ENCODE measurements at regions not wholly inside any gene's neighbourhood (a gene's known extent, or its start where the extent isn't known, plus 50 kb on each side); places are given as distances from the start of the nearest gene placed in this dataset.
A peak's percentile ranks its signal among the peaks of the same experiment; 100 is the strongest.

DNA sequence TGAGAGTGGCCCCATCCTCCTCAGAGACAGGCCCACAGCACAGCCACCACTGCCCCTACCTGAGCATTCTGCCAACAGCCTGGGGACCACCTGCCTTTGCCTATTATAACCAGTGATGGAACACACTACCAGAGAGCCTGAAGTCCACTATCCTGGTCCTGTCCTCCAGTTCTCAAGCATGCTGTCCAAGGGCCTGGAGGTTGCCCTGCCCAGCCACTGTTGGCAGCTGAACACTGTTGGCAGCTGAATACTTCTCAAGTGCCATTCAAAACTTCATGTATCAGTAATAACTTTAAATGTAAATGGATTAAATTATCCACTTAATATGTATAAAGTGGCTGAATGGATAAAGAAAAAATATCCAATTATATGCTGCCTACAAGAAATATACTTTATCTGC lies 194.3 kb upstream of the JADE1 start:
- Histone ChIP-seq H3K27ac (no peak overlapping the region), H3K4me3 (no peak overlapping the region)

DNA sequence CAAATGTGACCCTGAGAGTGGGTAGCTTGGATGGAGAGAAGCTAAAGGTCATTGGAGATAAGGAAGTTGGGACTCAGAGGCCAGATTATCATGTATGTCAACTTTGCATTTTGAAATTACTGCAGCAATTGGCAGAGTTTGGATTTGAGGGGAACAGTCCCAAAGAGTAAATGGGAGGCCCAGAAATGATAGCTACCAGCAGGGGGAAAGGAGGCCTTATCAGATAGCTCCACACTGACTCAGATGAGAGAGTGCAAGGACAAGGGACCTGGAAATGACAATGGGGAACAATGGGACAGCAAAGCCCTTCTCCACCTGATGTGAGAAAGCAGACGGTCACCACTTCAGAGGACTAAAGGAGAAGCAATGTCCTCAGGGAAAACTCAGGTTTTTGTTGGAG lies 201.5 kb upstream of the JADE1 start:
- no peak overlapping the region for H3K4me3 ChIP-seq
- H3K27ac ChIP-seq, result no peak overlapping the region

DNA sequence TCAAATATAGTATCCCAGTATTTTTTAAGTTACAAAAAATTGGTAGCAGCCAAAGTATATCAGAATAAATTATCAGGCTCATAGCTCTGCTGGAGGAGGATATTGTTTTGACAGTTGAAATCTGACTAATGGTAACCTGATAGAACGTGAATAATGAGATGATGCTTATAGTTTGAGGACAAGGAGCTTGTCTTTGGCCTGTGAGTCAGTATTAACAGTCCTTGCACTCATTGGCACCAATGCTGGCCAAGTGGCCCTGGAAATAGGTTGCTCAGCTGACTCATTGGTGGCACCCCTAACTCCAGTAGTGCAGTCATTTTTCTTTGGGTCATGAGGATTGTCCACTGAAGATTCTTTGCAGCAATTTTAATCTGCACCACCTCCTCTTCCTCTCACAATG lies 203.3 kb upstream of the JADE1 start:
- Histone ChIP-seq H3K4me3 (no peak overlapping the region), H3K27ac (no peak overlapping the region)

DNA sequence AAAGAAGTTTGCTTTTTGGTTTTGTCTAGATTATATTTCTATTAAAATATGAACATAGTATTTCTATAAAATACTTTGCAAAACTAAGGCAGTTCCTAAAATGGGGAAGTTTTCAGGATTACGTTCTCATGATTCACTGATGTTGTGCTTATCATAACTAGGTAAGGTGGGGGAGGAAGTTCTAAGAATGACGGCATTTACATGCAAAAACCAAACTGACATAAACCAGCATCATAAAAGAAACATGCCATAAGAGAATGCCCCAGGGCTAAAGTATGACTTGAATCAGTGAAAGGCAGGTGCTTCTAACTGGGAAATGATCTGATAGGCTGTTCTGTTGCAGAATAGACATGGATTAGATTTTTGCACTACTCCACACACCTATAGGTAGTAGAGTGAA lies 204.7 kb upstream of the JADE1 start:
- Histone ChIP-seq H3K4me3 (no peak overlapping the region), H3K27ac (no peak overlapping the region)

DNA sequence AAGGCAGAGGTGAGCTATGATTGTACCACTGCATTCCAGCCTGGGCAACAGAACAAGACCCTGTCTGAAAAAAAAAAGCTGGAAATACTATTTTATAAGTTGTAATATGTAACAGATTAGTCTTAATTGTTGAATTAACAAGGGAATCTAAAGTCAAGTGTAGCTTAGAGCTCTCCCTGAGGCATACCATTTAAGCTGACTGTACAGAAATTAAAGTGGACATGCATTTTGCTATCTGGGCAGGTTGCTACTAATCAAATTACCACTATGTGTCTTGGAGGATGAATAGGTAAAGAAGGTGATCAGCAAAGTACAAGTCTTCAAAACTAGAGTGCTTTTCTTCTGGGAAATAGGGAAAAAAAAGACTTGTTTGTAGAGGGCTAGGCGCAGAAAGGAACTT lies 205.3 kb upstream of the JADE1 start:
- no peak overlapping the region for H3K27ac ChIP-seq
- no peak overlapping the region for H3K4me3 ChIP-seq

DNA sequence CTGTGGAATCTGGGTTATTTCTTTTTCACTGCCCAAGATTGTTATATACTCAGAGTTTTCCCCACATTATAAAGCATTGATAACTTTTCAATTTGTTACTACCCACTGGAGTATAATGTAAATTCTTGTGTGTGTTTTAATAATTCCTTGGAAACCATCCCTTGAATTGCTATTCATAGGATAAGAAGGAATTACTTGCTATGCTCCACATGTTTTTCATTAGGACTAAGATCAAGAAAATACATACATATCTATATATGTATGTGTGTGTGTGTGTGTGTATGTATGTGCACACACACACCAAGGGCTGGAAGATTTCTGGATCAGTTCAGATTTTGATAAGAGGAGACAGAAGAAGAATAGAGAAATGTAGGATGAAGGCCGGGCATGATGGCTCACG lies 206.4 kb upstream of the JADE1 start:
- H3K27ac ChIP-seq, result no peak overlapping the region
- no peak overlapping the region for H3K4me3 ChIP-seq

DNA sequence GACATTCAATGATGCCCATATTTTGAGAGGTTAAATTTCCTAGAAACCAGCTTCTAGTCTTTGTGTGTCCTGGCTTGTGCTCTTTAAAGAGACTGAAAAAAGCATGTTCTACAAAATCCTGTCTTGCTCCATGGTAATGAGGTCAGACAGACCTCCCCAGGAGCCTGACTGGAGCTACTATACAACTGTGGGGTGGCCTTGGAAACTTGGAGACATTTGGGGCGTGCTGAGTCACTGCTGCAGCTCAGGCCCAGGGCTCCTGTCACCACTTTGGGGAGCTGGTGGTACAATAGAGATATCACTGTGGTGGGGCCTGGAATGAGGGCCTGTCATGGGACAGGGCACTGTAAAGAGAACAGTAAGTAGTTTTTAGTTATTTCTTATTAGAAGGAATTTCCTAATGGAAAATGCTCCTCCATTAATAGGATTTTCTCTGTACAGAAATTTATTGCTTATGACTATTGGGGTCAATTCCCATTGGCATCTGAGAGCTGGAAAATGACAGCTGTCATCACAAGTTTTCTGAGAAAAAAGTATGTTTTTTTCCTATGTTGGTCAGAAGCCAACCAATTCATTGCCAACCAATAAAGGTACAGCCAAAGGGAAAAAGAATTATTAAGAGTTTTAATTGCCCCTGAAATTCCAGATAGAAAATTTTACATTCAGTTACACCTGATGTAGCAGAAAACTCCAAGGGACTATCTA lies 207.4 kb upstream of the JADE1 start:
- Histone ChIP-seq H3K27ac (peak overlapping the region in 3 of 21 experiments; percentile 9 to 66 (median 16)), H3K4me3 (no peak overlapping the region)

DNA sequence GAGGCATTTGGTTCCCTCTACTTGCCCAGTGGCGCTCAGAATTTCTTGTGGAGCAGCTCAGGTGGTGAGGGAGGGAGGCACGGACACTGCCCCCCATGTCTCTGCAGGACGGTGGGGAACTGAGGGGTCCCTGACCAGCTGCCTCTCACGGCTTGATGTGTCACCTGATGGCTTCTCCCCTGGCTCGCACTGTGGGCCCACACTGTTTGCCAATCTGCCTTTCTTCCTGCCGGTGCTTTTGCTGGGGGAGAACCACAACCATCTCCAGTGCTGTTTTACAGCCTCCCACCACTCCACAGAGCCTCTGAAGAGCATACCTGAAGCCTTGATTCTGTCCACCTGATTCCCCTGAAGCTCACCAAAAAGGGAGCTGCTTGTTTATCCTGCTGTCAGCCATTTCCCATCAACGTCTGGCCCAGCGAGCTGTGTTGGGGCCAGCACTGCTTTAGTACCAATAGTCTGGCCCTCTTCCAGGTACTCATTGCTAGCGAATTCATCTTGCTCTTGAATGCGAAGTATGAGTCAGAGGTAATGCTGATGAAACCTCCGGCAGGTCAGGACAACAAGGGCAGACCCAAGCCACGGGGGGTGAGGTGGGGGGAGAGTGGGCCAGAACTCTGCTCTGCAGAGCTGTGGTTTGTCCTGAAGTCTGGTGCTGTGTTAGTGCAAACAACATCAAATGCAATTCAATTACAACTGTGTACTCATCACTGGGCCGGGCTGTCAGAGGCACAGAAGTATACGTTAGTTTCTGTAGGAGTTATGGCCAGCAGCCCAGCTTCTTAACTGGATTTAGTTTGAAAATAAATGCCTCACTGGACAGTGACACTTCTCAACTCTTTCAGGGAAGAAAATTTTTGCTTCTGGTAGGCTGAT lies 208.3 kb upstream of the JADE1 start:
- peak overlapping the region in 1 of 7 experiments; percentile 4 for H3K4me3 ChIP-seq
- H3K27ac ChIP-seq, result peak overlapping the region in 16 of 21 experiments; percentile 37 to 80 (median 58)

DNA sequence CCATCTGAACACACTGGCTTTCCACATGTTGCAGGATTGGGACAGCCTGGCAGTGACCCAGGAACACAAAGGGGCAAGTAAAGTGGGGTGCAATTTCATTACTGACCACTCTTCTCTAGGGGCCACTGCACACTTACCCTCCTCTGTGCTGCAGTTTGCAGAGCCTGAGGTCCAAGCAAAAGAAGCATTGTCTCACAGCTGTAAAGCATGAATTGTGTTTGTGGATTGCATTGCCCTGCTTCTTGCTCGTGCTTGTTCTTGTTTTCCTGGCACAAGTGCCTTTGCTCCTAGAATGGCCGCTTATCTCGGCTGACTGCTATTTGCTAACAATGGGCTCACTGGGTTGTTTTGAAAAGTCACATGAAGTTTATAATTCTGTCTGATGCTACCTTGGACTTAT lies 209.1 kb upstream of the JADE1 start:
- Histone ChIP-seq H3K4me3 (peak overlapping the region in 1 of 7 experiments; percentile 4), H3K27ac (peak overlapping the region in 10 of 21 experiments; percentile 49 to 80 (median 64))

DNA sequence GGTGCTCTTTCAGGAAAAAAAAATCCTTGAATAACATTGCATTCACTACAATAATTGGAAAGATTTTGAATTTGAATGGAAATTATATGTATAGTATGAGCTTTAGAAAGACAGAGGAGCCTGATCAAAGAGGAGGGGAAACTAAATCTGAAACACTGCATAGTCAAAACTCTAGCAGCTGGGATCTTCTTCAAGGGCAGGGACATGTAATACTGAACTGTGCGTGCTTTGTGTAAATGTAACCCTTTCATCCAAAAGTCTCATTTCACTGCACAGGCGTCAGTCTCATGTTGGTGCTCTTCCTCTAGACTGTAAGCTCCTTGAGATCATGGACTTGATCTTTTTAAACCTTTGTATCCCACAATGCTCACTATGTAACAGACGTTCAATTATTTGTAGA lies 212.0 kb upstream of the JADE1 start:
- H3K27ac ChIP-seq, result no peak overlapping the region
- H3K4me3 ChIP-seq, result no peak overlapping the region

DNA sequence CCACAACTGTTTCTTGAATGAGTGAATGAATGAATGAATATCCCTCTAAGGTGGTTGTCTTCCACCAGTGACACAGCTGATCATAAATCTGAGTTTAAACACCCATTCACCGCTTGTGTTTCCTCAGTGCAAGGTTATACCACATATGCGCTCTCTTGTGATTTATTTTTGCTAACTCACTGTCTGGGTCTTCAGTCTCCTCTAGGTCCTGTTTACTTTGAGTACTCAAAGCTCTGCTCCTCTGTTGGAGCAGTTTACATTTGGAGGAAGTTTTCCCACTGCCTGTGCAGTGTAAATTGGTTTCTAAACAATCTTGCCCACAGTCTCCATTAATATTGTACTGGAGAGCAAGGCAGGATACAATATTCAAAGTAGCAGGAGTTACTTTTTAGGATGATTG lies 212.6 kb upstream of the JADE1 start:
- Histone ChIP-seq H3K27ac (no peak overlapping the region), H3K4me3 (no peak overlapping the region)

DNA sequence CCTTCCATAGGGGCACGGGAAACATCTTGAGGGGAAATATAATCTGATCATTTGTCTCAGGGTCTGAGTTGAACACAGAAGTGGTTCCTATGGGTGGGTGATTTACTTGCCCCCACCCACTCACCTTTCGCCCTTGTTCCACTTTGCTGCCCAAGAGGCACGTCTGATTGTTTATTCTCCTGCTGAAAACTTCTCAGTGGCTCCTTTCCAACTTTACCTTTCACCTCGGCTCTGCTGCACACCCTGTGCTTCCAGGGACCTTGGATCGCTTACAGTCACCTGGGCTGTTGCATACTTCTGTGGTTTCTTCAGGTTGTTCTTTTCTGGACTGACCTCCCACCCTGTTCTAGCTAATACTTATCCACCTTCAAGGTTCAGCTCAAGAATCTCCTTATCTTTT lies 213.4 kb upstream of the JADE1 start:
- Histone ChIP-seq H3K27ac (no peak overlapping the region), H3K4me3 (no peak overlapping the region)

DNA sequence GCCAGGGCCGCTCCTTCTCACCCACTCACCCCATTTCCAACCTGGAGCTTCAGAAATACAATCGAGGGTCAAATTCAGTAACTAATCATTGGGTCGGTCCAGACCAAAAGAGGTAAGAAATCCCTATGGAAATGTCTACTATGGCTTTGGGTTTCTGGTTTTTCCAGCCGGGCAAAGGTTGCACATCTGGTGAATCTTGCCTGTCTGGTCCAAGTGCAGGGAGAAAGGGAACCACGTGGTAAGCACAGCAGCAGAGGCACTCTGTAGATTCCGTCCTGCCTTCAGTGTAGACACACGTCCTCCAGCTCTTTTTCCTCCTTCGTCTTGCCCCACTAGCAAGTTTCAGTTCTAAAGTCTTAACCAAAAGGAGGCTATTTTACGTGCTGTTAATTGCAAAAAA lies 218.0 kb upstream of the JADE1 start:
- H3K4me3 ChIP-seq, result no peak overlapping the region
- peak overlapping the region in 1 of 21 experiments; percentile 48 for H3K27ac ChIP-seq

DNA sequence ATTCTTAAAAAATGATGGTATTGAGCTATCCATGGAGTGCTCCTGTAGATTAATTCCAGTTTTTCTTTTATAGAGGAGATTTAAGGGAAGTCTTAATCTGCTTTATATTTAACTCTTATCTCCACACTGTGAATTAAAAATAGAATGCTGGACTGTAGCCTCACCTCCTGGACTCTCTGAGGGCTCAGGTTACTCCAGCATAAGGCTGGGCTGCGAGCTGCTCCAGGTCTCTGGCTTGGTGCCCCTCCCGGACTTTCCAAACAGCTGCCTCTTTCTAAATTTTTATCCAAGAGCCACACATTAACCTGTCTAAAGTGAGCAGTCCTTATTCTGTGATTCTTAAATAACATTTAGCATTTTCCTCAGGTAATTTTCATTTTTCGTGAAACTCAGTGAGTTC lies 218.7 kb upstream of the JADE1 start:
- H3K27ac ChIP-seq, result peak overlapping the region in 1 of 21 experiments; percentile 48

DNA sequence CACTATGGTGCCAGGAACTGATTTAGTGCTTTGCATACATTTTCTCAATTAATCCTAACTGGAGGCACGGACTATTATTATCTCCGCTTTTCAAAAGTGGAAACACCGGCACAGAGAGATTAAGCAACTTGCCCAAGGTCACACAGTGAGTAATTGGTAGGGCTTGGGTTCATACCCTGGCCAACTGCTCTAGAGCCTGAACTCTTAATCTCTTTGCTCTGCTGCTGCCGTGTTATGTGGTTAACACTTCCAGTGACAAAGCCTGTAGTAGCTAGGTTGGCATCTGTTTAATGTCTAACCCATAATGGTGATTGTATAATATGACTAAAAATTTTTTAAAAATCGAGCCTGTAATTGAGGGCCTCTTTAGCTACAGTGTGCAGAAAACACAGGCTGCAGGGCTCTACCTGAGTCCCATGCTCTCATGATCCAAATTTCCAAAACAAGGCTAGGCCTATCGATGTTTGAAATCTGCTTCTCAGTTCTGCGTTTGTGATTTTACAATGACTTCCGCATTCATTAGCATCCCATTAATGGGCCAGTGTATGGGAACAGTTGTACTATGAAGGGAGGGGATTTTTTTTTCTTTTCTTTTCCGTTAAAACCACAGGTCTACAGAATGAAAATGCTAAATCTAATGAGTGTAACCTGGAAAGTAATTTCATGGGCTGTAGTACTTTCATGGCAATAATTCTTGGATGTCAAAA lies 219.3 kb upstream of the JADE1 start:
- Histone ChIP-seq H3K4me3 (no peak overlapping the region), H3K27ac (no peak overlapping the region)

More for the DNA sequence above, 218.7 kb upstream of the JADE1 start:
- H3K4me3 ChIP-seq, result no peak overlapping the region

DNA sequence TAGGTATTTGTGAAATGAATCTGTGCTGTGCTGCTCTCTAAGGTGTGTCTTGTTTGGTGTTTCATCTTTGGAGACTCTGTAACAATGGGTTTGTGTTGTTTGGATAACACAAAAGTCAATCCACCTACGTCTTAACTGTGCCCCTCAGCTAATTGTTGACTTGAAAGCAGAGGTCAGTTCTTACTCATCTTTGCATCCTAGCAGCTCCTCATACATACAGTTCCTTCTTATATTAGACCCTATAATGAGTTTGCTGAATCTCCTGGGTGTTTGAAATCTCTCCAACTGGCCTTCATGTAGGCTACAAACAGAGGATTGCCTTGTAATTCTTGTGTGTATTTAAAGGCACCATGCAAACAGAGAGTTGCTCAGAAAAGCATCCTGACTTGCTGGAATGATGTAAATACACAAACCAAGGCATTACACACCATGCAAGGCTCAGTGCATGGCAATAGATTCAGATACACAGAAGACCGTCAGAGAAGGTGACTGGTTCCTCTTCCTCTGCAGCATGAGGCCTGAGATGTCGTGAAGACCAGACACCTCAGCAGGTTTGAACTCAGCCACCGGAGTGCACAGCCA lies 220.0 kb upstream of the JADE1 start:
- H3K27ac ChIP-seq, result no peak overlapping the region
- H3K4me3 ChIP-seq, result no peak overlapping the region

DNA sequence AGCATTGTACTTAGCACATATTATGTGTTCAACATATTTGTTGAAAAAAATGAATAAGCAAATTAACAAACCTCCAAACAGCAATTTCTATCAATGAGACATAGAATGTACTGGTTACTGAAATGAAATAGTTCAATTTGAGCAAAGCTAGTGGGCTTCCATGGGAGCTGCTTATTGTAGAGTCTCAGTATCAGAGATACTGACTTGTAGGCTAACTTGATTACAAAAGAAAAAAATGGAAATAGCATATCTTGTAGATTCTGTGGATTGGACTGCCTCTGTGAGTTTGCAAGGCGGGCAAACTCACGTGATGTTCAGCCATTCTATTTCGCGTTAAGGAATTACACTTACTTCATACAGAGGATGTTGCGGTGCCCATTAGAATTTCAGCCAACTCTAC lies 222.1 kb upstream of the JADE1 start:
- no peak overlapping the region for H3K27ac ChIP-seq
- no peak overlapping the region for H3K4me3 ChIP-seq

DNA sequence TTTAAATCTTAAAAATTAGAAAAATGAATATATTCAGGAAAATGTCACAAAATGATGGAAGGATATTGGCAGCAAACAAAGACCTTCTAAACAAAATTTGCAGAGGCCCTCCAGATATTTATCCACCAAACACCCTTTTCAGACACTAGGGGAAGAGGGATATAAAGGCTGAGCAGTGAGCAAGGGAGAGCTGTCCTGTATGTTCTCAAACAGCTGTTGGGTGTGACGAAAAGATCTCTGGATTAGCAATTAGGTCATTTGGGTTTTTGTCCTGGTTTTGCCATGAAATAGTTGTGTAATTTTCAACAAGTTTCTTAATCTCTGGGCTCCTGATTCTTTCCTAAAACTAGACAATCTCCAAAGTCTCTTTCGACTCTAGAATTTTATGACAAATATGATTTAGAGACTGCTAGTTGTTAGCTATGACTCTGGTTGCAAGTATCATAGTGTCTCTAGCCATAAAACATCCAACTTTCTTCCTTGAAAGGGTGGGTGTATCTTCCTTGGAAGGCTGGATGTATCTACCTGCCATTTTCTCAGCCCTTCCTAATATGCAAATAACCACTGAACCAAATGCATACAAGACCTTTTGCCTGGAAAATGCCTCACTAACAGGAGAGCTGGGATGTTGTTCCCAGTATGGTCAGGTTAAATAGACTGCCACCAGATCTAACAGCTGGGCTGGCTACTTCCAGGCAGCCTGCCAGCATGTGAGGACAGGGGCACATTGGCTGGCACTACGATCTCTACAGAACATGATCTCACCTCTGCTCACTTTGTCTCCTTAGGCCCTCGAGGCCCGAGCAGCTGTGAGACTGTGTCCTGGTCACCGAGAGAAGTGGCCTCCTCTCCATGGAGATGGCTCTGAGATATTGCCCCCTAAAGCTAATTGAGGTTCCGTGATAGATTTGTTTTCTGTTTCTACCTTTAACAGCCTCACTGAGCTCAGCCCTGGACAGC lies 225.5 kb upstream of the JADE1 start:
- Histone ChIP-seq H3K27ac (no peak overlapping the region), H3K4me3 (no peak overlapping the region)

DNA sequence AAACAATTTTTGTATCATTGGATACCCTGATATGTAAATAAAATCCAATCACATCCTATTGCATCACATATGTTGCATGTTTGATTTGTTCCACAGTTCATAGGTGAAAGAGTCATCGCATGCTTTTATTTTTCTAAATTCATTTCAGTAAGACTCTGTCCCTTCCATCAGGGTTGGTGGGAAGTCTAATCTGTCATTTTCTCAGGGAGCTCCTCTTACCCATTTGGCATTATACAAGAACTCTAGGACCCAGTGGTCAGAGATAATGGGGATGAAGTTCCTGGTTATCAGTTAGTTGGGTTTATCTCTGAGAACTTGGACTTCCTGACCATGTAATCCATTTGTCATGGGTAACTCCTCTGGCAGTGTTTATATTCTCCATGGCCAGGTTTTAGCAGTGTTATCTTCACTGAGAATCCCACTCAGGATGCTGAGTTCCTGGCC lies 227.1 kb upstream of the JADE1 start:
- H3K4me3 ChIP-seq, result no peak overlapping the region
- no peak overlapping the region for H3K27ac ChIP-seq

Data from skin epidermis (tissue), 12 donors.